Gastrocnemius medialis (tissue), 4 donors: ENCODE measurements at regions not wholly inside any gene's neighbourhood (a gene's known extent, or its start where the extent isn't known, plus 50 kb on each side); places are given as distances from the start of the nearest gene placed in this dataset.

Experiments
- CTCF ChIP-seq, 5 experiments: fragments of 450-650 bp in 3 of 5; fragments of 200-600 bp in 2 of 5; sonication (generic) in 2 of 5; IDR thresholded peaks in 4 of 5; conservative IDR thresholded peaks in 1 of 5; 1 replicate in 4 of 5; 2 replicates in 1 of 5; pipeline ENCODE4 v1.5.1; 2016 to 2019; ENCODE audit warnings: antibody characterized with exemption in 5 of 5, mild to moderate bottlenecking in 3 of 5, moderate library complexity in 3 of 5
- POLR2A ChIP-seq, 2 donors: fragments of 450-650 bp; IDR thresholded peaks; one replicate each; pipeline ENCODE4 v1.6.1; 2017; ENCODE audit warnings: antibody characterized with exemption in 2 of 2, mild to moderate bottlenecking in 2 of 2, moderate library complexity in 2 of 2

- TF ChIP-seq CTCF (IDR thresholded peaks at IDR 0.05 in 4 of 5, conservative IDR thresholded peaks at IDR 0.05 in 1 of 5) (no peak), POLR2A (IDR thresholded peaks at IDR 0.05) (no peak)
Observed at GRCh38 chrY:15577886-15578285, 1053.6 kb downstream of the NLGN4Y start.
